Colonic mucosa (tissue), 4 donors: ENCODE measurements at regions not wholly inside any gene's neighbourhood (a gene's known extent, or its start where the extent isn't known, plus 50 kb on each side); places are given as distances from the start of the nearest gene placed in this dataset.

Experiments
- DNase-seq: peaks from one replicate; pipeline ENCODE4 v3.0.0-alpha.2; 2020
- H3K27ac ChIP-seq: fragments of 200-600 bp; one replicate; pipeline ENCODE4 v1.8.0; 2021
- H3K27me3 ChIP-seq: fragments of 200-600 bp; one replicate; pipeline ENCODE4 v1.8.0; 2021
- H3K36me3 ChIP-seq: fragments of 200-600 bp; one replicate; pipeline ENCODE4 v1.8.0; 2021
- H3K4me1 ChIP-seq: fragments of 200-600 bp; one replicate; pipeline ENCODE4 v1.8.0; 2021; ENCODE audit warnings: mild to moderate bottlenecking
- H3K4me3 ChIP-seq: fragments of 200-600 bp; one replicate; pipeline ENCODE4 v1.8.0; 2021
- H3K9ac ChIP-seq, 2 donors: one replicate each; pipeline ENCODE4 v1.7.0; 2013; ENCODE audit warnings: control low read depth in 2 of 2, low read depth in 2 of 2, low read length in 2 of 2
- H3K9me3 ChIP-seq: fragments of 200-600 bp; one replicate; pipeline ENCODE4 v1.8.0; 2021
- CTCF ChIP-seq: fragments of 200-600 bp; IDR thresholded peaks from one replicate; pipeline ENCODE4 v1.8.0; 2022; ENCODE audit warnings: antibody characterized with exemption, mild to moderate bottlenecking
- intact Hi-C: fragments of 100-400 bp; cut with DNase I; formaldehyde crosslinking; loops from one replicate; pipeline ENCODE4 v1.14.1; 2022
- donor health status: healthy.
- donor health status: DM: no; HTN: no; CAD: no.
- donor health status: DM: no; HTN: no; CAD: no.

- intact Hi-C loops, result loop anchor here (10.0 kb wide), 1 partner anchor 493 kb away; no protein-coding TSS in a partner anchor
Observed at GRCh38 chr15:56812221-56812620, 78.9 kb upstream of the ZNF280D start.

GRCh38 chr15:56811586-56811985, 78.3 kb upstream of the ZNF280D start:
- no peaks in the 10 kb centered on the region for H3K27me3 ChIP-seq
- no peak for TF ChIP-seq CTCF
- no peaks in the 10 kb centered on the region for H3K36me3 ChIP-seq
- H3K4me1 ChIP-seq, result no peaks in the 10 kb centered on the region
- intact Hi-C loops, result loop anchor here (10.0 kb wide), 1 partner anchor 493 kb away; no protein-coding TSS in a partner anchor
- peaks cover 3% of the 10 kb centered on the region for H3K9me3 ChIP-seq
- H3K9ac ChIP-seq, result no peak overlapping the region
- no peak overlapping the region for H3K27ac ChIP-seq
- no peak overlapping the region for H3K4me3 ChIP-seq
- no peak for DNase-seq

More at GRCh38 chr15:56812221-56812620, 78.9 kb upstream of the ZNF280D start:
- Histone ChIP-seq H3K36me3 (no peaks in the 10 kb centered on the region), H3K27ac (no peak overlapping the region), H3K9me3 (peaks cover 3% of the 10 kb centered on the region), H3K4me3 (no peak overlapping the region), H3K27me3 (no peaks in the 10 kb centered on the region), H3K4me1 (no peaks in the 10 kb centered on the region), H3K9ac (no peak overlapping the region)
- TF ChIP-seq CTCF, result no peak
- no peak for DNase-seq

DNA sequence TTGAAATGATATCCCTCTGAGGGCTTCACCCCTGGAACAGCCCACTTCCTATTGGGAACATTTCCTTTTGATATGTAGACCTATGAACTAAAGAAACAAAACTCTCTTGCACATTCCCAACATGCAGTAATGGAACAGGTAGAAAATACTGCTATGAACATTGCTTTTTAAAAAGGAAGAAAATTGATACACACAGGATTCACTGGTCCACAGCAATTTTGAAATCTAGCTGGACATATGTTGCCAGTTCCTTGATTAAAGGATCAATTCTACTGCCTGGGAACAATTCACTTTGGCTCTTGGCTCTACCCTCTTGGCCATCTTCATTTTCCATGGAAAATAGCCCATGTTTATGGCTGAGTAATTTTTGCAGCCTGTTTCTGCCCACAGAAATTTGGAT, 74.9 kb upstream of the ZNF280D start:
- Histone ChIP-seq H3K4me1 (no peaks in the 10 kb centered on the region), H3K27ac (no peak overlapping the region), H3K9me3 (peaks cover 3% of the 10 kb centered on the region), H3K9ac (no peak overlapping the region), H3K4me3 (no peak overlapping the region), H3K36me3 (no peaks in the 10 kb centered on the region), H3K27me3 (no peaks in the 10 kb centered on the region)
- no peak for DNase-seq
- intact Hi-C loops, result no loop called here
- TF ChIP-seq CTCF, result no peak

DNA sequence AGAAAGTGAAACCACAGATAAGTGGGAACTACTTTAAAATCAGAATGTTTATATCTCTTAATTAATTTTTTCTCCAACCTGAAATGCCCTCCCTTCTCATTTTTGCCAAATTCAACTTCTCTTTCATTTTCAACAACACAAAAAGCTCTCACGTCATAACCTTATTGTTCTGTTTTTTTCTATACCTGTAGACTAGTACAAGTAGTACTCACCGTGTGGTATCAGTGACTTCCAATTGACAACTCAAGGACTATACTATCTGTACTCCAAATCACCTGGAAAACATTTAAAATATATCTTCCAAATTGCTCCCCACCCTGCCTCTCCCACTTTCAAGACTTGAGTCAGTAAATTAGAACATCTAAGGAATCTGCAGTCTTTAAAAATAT, 72.8 kb upstream of the ZNF280D start:
- H3K9ac ChIP-seq, result no peak overlapping the region
- H3K4me3 ChIP-seq, result no peak overlapping the region
- no peaks in the 10 kb centered on the region for H3K36me3 ChIP-seq
- no peak overlapping the region for H3K27ac ChIP-seq
- H3K4me1 ChIP-seq, result no peaks in the 10 kb centered on the region
- DNase-seq, result no peak
- H3K9me3 ChIP-seq, result peaks cover 3% of the 10 kb centered on the region
- no peak for TF ChIP-seq CTCF
- intact Hi-C loops, result no loop called here
- no peaks in the 10 kb centered on the region for H3K27me3 ChIP-seq

DNA sequence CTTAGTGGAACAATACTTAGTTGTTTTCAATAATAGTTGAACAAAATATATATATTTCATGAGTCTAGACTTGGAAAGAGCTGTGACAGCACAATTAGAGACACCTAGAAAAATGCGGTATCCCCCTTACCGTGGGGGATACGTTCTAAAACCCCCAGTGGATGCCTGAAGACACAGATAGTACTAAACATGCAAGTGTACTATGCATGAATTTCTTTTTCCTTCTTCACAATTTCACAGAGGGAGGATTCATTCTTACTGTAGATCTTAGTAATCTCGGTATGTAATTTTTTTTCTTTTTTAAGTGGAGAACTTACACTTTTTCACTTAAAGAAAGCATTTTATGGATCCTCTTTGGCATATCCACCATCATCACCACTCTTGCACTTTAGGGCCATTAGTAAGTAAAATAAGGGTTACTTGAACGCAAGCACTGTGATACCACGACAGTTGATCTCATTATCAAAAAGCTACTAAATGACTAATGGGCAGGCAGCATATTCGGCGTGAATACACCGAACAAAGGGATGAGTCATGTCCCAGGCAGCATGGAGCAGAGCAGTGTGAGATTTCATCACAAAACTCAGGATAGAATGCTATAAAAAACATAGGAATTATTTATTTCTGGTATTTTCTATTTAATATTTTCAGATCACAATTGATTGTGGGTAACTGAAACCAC, 72.3 kb upstream of the ZNF280D start:
- H3K36me3 ChIP-seq, result no peaks in the 10 kb centered on the region
- intact Hi-C loops, result no loop called here
- H3K9ac ChIP-seq, result no peak overlapping the region
- H3K9me3 ChIP-seq, result peaks cover 3% of the 10 kb centered on the region
- no peaks in the 10 kb centered on the region for H3K27me3 ChIP-seq
- TF ChIP-seq CTCF, result no peak
- no peaks in the 10 kb centered on the region for H3K4me1 ChIP-seq
- no peak overlapping the region for H3K4me3 ChIP-seq
- no peak for DNase-seq
- H3K27ac ChIP-seq, result no peak overlapping the region
